Hematopoietic multipotent progenitor cell treated with erythropoietin and hydrocortisone succinate and interleukin-3 and kit ligand, for 6 days (in vitro differentiated cells): ENCODE measurements at regions not wholly inside any gene's neighbourhood (a gene's known extent, or its start where the extent isn't known, plus 50 kb on each side); places are given as distances from the start of the nearest gene placed in this dataset.

Source experiments
- DNase-seq: peaks from one replicate; pipeline ENCODE4 v3.0.0-alpha.2; 2015

GRCh38 chr1:243943671-243944428 lies 93.8 kb upstream of the AKT3 start:
- DNase-seq = no peak

- DNase-seq = no peak
Measured at GRCh38 chr1:243942196-243943150, 92.4 kb upstream of the AKT3 start.

DNA sequence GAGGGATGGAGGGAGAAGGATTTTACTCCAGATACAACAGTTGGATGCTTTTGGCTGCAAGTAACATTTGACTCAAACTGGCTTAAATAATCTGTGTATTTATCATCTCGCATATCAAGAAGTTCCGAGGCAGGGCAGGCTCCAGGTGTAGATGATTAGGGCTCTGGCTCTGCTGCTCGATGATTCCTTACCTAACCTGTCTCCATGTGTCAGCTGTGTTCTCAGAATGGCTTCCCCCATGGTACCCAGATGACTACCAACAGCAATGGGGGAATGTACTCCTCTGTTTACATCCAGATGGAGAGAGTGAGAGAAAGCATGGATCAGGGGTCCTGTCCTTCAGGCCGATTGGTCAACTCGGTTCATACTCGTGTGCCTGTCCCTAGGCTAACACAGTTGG lies 90.4 kb upstream of the AKT3 start:
- no peak for DNase-seq

GRCh38 chr1:243939167-243939848 lies 89.3 kb upstream of the AKT3 start:
- DNase-seq = peak; percentile 44

- no peak for DNase-seq
Measured at GRCh38 chr1:243938208-243938607, 88.2 kb upstream of the AKT3 start.

DNA sequence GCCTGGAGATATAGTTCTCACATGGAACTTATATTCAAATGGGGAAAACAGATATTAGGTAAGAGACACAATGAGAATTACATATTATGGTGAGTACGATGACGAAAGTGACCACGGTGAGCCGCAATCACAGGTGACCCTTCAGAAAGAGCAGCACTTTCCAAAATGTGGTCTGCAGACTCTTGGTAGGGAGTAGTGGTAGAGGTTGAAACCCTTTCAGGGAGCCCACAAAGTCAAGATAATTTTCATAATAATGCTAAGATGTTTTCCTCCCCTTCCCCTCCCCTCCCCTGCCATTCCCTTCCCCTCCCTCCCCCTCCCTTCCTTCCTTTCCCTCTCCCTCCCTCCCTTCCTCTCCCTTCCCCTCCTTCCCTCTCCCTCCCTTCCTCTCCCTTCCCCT lies 83.5 kb upstream of the AKT3 start:
- DNase-seq = no peak

DNA sequence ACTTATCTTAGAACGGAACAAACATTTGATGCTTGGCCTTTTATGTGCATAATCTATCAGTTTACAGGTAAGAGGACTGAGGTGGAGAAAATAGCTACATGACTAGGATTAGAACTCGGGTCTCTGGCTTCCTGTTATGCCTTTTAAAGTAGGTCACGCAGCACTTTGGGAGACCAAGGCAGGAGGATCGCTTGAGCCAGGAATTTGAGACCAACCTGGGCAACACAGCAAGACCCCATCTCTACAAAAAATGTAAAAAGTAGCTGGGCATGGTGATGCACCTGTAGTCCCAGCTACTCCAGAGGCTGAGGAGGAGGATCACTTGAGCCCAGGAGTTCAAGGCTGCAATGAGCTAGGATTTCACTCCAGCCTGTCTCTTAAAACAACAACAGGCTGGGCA lies 81.9 kb upstream of the AKT3 start:
- no peak for DNase-seq

GRCh38 chr1:243930822-243931671 lies 81.0 kb upstream of the AKT3 start:
- DNase-seq = no peak

GRCh38 chr1:243927381-243927780 lies 77.3 kb upstream of the AKT3 start:
- DNase-seq = no peak

DNA sequence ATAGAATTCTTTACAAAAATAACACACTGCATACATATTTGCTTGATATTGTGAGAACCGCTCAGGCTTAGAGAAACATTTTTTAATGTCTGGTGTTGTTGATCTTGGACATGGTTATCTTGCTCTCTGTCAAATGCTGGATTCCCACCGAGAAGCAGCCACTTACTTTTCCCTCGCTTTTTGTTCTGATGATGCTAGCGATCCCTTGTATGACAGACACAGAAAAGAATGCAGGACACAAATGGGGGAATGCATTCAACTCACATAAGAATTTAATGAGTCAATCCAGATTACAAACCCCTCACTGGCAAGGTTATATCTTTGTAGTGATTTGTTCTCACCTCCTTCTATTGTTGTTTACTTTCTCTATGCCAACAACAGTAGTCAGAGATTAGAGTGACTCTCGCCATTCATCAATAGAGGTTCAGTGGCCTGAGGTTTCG lies 76.8 kb upstream of the AKT3 start:
- no peak for DNase-seq

DNA sequence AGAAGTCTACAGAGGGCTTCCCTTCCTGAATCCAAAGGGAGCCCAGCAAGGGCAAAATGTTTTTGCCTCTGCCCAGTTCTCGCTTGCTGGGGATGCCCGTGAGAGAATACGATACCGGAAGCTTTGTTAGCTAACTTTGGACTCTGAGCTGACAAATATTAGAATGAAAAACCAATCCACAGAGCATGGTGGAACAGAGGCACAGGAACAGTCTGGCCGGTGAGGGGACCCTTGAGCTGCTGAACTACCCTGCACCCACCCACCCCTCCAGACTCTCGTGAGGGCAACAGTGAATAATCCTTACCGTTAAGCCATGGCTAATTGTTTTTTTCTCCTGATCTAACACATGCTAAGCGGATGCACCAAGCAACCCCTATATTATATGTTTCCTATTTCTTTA lies 76.3 kb upstream of the AKT3 start:
- DNase-seq = no peak

DNA sequence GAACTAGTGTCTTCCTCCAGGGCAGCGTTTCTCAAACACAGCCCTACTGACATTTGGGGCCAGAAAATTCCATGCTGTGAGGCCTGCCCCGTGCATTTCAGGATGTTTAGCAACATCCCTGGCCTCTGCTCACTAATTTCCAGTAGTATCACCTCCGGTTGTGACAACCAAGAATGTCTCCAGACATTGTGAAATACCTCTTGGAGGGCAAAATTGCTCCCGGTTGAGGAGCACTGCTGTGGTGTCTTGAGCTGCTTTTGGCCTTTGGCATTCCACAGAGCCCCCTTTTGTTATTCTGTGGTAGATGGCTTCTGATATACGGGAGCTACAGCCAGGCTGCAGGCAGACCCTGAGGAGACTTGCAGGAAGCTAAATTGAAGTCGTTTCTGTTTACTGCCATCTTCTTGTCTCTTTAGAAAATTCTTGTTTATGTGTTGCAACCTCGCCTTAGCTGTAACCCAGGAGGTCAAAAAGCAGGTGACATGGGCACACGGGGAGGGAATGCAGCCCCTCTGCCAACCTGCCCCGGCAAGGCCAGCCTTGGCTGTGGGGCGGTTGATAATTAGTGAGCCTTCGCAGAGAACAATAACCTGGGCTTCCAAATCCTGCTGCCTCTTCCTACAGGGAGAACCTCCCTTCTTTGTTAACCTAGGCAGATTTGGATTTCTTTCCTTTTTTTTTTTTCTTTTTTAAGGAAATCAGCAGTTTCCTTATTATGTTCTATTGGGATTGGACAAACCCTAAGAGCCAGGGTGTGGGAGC lies 74.7 kb upstream of the AKT3 start:
- DNase-seq = no peak

DNA sequence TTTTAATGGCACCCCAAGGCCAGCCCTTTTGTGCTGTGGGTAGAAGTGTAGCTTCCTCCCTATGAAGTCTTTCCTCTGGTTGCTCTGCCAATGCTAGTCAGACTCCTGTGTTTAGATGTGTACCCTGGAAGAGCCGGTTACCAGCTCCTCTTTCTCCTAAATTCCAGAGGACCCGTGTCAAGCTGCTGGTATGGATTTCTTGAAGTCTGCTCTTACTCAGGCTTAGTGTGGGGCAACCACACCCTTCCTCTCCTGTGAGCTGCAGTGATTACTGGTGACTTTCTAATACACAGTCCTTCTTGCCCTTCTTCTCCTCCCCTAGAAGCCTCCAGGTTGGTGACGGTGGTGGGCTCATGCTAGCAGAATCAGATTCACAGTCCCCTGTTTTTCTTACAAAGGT lies 74.1 kb upstream of the AKT3 start:
- DNase-seq = no peak

DNA sequence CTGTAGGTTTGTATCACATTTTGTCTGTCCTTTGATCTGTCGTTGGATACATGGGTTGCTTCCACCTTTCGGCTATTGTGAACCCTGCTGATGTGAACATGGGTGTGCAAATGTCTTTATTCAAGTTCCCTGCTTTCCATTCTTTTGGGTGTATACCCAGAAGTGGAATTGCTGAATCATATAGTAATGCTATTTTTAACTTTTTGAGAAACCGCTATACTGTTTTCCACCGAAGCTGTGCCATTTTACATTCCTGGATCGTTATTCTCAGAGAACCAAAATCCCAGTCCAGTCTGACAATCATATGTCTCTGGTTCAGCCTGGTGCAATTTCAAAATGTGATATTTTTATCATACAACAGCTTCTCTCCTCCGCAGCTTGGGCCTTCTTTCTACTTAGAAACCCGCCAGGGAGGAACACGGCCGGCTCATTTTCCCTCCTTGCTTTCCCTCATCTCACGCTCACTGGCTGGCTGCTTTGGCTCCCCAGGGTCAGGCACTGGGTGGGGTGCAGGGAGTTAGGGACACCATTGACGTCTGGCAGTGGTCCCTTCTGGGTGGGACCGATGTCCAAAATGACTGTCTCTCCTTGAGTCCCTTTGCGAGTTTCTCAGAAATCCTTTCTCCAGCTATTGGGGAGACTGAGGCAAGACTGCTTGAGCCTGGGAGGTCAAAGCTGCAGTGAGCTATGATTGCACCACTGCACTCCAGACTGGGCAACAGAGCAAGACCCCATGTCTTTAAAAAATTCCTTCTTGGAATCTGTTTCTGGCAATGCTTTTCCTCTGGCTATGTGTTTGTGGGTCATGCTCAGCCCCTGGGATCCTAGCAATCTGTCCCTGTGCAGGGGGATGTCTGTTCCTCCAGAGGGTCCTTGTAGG lies 73.5 kb upstream of the AKT3 start:
- DNase-seq = no peak

DNA sequence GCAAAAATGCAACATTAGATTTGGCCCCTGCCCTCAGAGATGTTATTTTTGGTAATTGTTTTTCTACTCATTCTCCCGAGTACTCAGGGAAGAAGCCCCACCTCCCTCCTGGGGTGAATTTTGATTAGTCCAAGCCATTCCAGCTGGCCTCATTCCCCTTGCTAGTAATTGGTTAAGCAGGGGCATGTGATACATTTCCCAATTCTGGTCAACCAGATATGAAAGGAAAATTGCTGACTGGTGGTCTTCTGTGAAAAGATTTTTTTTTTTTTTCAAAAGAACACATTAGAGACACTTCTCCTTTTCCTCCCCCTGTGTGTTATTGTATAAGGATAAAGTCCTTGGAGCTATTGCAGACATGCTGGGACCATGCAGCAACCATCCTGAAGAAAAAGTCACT lies 71.1 kb upstream of the AKT3 start:
- DNase-seq = no peak

GRCh38 chr1:243917863-243918565 lies 68.0 kb upstream of the AKT3 start:
- peak; percentile 6 for DNase-seq

GRCh38 chr1:243917177-243917862 lies 67.3 kb upstream of the AKT3 start:
- peak; percentile 23 for DNase-seq

GRCh38 chr1:243916160-243916559 lies 66.1 kb upstream of the AKT3 start:
- DNase-seq = no peak

DNA sequence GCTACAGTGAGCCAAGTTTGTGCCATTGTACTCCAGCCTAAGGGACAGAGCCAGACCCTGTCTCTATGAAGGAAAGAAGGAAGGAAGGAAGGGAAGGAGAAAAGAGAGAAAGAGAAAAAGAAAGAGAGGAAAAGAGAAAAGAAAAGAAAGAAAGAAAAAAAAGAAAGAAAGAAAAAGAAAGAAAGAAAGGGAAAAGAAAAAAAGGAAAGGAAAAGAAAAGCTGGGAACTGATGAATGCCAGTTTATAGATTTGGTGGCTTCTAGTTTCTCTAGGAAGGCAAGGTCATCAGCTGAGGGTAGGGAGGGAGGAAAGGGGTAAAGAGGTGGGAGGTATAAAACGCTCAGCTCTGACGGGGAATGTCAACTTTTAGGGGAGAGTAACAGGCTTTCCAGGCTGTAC lies 62.3 kb upstream of the AKT3 start:
- no peak for DNase-seq
